Muscle of arm (tissue), 1 donor: ENCODE measurements at regions not wholly inside any gene's neighbourhood (a gene's known extent, or its start where the extent isn't known, plus 50 kb on each side); places are given as distances from the start of the nearest gene placed in this dataset.
"Not testable (repeated sequence)": the region's sequence is repeated elsewhere in the genome, so short reads cannot be mapped to it uniquely, and the experiment has no call there.

Experiments used
- DNase-seq: peaks from one replicate; pipeline ENCODE4 v3.0.0-alpha.2; 2013

DNA sequence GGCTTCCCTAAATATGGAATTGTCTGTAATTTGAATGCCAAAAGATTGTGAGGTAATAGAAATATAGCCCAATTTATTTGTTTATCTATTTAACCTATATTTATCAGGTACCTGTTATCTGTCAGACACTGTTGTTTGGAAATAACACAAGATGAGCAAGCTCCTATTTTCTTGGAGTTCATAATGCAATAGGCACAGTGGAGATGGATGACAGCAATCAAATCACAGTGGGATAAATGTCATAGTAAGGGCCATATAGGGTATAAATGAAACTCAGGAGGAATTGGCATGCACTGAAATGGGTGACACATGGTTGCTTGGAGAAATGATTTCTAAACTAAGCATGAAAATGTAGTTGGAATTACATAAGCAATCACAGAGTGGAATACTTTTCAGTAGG, 761.8 kb upstream of the MBL2 start:
- no peak for DNase-seq

DNA sequence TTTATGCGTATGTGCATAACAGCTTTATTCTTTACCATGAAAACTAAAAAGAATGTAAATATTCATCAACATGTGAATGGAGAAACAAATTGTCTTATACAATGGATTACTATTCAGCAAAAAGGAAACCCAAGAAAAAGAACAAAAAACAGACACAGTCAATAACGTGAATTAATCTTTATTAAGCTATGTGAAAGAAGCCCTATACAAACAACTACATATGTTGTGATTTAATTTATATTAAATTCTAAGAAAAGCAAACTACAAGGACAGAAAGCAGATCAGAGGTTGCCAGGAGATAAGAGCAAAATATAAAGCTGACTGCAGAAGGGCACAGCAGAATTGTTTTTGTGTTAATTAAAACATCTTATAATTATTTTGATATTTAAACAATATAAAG, 756.4 kb upstream of the MBL2 start:
- DNase-seq: no peak

DNA sequence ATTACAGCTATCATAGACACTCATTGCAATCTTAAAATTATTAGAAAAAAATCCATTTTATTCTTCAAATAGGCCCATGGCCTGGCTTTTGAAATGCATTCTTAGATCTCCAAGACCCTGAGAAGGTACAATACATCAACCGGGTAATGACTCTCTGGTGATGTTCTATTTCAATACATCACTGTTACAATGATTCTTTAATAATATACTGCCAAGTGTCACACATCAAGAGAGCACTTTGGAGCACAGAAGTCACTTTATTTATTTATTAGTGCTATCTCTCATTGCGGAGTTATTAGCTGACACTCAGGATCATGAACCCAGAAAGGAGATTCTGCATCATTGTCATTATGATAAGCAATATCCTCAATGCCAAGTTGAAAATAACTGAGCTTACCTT, 748.5 kb upstream of the MBL2 start:
- DNase-seq: no peak

DNA sequence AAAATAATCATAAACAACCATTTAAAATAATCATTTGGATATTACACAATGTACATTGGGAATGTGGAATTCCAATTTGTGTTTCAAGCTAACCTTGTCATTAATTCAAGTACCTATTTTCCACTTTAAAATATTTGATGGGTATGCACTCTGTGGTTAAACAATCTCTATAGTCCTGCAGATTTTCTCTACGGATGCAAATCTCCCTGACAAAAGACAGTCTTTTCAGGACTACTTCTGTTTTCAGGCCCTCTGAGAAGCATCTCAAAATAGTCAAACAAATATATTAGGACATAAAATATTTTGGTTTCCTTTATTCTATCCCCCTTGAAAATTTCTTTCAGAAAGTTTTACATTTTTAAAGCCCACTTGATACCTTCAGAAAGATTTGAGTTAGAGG, 735.6 kb upstream of the MBL2 start:
- DNase-seq: no peak

DNA sequence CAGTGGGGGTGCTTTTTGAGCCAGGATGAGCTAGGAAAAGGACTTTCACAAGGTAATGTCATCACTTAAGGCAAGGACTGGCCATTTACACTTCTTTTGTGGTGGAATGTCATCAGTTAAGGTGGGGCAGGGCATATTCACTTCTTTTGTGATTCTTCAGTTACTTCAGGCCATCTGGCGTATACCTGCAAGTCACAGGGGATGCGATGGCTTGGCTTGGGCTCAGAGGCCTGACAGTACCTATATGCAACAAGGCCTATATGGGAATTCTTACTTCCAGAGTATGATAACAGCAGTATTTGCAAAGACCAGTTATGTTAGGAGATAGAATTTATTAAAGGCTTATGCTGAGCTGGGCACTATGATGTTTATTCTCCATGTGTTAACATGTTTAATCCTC, 731.9 kb upstream of the MBL2 start:
- DNase-seq: not testable (repeated sequence)

DNA sequence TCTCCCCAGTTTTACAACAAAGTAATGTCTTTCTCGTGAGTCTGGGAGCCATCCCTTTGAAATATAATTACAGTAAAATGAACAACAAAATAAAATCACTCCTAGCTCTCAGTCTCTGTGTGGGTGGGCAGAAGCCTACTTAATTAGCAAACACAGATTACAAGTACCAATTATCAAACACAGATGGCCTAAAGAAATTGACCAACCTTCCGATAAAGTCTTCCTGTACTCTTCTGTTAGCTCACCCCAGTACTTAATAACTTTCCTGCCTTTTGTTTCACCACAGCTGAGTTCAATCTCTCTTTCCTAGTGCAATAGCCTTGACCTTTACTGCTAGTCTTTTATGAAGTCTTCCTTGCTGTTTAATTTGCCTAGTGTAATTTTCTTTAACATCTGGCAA, 719.2 kb upstream of the MBL2 start:
- no peak for DNase-seq

DNA sequence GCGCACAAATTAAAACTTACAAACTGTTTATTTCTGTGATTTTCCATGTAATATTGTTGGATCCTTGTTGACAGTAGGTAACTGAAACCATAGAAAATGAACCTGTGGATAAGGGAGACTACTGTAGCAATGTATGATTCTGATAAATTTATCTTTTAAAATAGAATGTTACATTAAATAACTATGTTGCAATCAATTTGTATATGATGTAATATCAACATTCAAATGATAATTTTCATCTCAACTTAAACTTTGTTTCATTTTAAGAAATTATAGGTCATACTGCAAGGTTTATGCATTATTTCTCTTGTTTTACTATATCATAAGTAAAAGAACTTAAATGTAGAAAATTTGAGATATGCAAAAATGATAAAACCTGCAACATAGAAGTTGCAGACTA, 718.0 kb upstream of the MBL2 start:
- DNase-seq: no peak

DNA sequence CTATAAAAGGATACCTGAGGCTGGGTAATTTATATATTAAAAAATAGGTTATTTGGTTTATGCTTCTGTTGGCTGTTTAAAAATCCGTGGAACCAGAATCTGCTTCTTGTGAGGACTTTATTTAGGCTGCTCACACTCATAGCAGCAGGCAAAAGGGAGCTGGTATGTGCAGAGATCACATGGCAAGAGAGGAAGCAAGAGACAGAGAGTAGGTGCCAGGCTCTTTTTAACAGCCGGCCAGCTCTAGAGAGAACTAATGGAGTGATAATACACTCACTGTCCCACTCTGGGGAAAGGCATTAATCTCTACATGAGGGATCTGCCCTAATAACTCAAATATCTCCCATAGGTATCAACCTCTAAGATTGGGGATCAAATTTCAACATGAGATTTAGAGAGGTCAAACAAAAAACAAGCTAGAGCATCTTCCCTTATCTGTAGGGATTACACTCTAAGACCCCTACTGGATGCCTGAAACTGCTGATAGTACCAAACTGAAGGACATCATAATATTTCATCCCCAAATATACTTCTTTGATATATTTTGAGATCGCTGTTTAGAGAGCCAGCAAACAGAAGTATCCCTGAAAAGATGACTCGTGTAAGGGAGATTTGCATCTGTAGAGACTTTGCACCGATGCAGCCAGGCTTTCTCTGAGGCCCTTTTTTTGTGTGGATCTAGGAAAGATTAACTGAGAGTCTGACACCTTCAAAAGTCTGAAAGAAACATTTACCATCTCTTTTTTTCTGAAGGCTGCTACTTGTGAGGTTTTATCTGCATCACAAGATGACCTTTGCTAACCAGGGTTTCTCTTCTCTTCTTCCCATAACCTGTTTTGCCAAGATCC, 717.0 kb upstream of the MBL2 start:
- no peak for DNase-seq

DNA sequence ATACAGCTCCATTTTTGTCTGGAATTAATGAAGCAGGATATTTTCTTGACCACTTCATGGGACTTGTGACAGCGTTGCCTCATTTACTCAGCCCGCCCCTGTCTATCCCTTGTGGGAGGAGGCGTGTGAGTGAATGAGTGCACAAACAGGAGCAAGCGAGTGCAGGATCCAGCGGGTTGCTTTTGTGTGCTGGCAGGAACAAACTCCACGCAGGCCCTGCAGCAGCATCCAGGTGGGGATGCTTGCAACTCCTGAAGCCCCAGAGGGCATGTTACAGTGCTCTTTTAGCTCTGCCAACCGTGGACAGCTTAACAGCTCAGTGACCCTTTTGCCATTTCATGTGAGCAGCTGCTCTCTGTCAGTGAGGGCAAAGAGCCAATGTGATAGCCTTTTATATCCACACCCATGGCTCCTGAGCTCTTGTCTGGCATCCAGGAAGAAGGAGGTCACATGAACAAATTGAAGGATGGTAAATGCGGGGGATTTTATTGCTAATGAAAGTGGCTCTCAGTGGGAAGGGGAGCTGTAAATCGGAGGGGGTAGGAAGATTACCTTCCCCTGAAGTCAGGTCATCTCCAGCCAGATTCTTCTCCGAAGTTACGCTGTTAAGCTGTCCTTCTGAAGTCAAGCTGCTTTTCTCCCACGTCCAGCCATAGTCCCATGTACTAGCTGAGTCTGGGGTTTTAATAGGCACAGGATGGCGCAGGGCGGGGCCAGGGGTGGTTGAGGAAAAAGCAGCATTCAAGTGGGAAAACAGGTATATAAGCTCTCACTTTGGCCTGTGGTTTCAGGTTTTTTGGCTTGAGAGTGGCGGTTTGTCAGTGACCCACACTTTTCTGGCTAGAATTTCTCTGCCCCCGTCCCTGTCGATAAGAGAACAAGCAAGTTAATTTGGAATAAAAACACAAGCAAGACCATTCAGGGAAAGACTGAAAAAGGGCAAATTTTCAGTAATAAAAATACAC, 714.7 kb upstream of the MBL2 start:
- no peak for DNase-seq

DNA sequence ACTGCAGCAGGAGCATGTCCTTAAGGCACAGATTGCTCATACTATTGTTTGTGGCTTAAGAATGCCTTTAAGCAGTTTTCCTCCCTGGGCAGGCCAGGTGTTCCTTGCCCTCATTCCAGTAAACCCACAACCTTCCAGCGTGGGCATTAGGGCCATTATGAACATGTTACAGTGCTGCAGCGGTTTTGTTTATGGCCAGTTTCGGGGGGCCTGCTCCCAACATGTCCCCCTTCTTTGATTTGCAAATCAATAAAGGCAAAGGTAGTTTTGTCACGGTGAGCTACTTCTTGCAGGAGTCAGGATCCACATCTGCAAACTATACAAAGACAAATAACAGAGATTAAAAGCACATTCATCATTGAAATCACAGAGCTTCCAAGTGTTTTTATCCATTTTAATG, 712.8 kb upstream of the MBL2 start:
- DNase-seq: not testable (repeated sequence)

DNA sequence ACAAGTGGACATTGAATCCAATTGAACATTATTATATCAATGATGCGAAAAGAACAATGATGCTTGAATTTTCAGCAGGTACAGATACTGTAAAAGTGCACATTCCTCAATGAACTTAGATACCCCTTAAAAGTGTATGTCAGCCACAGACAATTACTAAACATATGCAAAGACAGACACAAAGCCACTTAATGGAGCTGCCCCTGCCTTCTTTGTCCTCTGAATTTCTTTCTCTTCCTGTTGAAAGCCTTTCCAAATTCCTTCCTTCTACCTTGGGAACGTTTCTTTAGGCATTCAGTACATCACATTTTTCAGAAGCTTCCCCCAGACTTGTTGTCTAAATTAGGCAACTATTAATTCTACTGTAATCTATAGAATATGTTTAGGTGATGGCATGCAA, 706.8 kb upstream of the MBL2 start:
- DNase-seq: no peak

DNA sequence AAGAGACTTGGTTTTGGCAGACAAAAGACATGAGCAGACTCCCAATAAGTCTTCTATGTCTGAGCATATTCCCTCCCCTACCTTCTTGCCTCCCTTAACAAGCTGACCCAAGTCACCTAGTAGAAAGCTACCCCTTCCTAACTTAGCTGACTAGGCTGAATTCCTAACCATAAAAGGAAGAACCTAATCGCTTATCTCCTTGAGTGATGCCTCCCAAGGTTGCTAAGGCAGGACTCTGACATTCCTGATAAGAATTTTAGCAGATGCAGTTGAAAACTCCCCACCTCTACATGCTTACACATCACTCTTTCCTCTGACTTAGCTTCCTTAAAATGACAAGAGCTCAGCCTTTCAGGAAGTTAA, 704.7 kb upstream of the MBL2 start:
- DNase-seq: no peak

DNA sequence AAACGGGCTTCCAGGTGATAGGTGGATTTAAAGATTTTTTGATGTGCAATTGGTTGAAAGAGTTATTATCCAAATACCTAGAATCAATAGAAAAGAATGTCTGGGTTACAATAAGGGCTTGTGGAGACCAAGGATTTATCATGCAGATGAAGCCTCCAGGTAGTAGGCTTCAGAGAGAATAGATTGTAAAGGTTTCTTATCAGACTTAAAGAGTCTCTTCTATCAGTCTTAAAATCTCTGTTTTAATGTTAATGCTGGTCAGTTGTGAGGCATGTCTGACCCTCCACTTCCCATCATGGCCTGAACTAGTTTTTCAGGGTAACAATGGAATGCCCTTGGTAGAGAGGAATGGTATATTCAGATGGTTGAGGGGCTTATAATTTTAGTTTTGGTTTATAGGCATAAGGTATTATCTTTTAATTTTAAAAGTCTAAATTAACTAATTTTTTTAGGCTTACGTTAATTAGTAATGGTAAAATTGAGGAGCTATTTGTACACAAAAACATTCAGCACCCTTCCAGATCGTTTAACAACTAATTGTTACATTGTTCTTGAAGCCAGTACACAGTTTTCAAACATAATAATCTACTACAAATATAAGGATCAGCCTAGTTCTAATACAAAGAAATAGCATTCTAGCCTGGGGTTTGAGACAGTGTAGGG, 704.2 kb upstream of the MBL2 start:
- no peak for DNase-seq

DNA sequence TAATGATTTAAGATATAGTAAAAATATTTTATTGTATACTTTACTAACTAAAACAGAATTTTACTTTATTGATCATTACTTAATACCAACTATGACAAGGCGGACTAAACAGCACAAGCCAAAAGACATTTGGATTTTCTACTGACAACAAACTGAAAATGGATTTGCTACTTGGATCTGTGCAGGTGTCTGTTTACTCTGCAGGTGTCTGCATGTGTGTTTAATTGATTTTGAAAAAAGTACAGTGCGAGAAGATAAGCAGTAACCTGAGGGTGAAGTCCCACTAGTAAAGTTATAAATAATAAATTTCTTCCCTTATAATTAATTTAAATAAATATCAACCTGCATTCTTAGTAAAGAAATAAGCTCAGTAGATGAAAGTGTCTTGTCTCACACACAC, 696.8 kb upstream of the MBL2 start:
- DNase-seq: no peak

DNA sequence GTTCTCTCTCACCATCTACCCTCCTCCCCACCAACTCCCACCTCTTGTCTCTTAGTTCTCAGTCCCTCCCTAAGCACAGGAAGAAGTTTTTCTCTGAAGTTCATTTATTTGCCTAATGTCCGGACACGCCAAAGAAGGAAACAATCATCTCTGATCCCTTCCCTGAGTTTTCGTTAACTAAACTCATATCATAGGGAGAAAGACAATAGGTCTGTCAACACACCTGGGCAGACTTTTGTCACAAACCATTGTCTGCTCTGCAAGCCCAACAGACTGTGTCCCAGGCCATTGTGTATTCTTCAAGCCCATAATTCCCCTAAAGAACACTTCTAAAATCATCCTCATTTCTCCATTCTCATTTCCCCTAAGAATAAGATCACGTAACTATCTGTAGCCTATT, 691.0 kb upstream of the MBL2 start:
- no peak for DNase-seq

DNA sequence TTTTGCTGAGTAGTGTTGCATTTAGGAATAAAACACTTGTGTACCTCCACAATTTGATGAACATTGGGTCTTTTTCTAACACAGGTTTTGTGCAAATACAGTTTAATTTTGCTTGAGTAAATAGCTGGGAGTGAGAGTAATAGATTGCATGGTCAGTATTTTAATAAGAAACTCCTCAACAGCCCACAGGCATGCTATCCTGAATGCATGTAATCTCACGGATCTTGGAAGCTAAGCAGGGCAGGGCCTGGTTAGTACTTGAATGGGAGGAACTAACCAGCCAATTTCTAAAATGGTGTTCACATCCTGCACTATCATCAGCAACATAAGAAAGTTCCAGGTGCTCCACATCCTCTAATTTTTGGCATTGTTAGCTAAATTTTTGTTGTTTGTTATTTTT, 685.4 kb upstream of the MBL2 start:
- no peak for DNase-seq

DNA sequence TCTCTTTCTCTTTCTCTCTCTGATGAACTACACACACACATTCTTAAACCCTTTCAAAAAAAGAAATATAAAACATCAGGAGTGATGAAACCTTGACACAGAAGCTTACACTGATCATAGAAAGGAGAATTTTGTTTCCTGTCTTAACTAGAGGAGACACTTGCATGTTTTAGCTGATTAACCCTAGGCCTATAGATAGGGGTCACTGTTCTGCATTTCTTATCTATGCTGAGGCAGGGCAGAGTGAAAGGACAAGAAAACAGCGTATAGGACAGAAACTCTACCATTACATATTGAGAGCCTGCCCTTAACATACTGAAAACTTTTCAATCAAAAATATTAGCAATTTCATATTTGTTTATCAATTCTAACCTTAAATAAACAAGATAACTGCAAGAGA, 680.6 kb upstream of the MBL2 start:
- DNase-seq: no peak

DNA sequence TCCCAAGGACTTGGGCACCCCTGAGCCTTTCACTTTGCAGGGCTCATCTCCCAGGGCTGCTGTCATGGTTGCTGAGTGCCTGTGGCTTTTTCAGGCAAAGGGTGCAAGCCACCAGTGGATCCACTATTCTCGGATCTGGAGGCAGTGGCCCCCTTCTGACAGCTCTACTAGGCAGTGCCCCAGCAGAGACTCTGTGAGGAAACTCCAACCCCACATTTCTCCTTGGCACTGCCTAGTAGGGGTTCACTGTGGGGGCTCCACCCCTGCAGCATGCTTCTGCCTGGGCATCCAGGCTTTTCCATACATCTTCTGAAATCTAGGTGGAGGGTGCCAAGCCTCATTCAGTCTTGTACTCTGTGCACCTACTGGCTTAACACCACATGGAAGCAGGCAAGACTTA, 675.0 kb upstream of the MBL2 start:
- DNase-seq: no peak

DNA sequence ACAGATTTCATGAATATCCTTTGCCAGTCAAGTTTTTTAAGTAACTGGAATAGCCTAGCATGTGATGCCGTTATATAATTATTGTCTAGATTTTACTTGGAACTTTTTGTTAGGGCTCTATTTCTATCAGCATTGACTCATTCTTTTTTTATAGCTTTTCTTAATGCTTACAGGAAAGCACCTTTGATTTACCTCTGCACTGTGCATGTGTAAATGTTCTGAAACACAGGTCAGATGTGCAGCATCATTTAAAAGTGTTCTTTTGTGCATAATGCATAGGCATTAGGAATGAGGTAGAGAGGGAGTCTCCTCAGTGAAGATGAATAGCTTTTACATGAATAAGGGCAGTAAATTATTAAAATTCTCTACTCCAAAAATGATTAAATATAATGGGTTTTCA, 669.3 kb upstream of the MBL2 start:
- no peak for DNase-seq

DNA sequence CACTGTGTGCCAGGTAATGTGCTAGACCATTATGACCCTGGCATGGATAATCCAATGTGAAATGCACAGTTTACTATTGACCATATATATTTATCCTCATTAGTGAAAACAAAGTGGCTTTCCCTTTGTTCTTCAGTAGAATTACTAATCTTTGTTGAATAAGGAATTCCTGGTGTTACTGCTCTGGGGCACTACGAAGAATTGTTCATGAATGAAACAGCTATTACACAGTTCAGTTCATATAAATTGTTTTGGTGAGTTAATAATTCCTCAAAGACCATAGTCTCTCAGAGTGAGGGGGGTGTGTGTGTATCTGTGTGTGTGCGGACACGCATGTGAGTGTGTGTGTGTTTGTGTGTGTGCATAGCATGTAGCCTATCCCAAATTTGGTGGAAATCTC, 668.0 kb upstream of the MBL2 start:
- DNase-seq: no peak

DNA sequence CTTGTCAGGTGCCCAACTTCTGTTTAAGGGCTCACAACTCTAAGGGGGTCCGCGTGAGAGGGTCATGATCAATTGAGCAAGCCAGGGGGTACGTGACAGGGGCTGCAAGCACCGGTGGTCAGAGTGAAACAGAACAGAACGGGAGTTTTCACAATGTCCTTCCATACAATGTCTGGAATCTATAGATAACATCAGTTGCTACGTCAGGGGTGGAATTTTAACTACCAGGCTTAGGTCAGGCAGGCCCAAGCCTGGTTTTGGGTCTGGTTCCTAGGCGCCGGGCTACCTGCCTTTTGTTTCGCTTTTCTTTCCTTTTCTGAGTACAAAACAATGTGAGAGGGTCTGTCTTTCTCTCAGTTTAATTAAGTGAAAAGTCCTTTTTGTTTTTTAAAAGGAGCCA, 666.5 kb upstream of the MBL2 start:
- not testable (repeated sequence) for DNase-seq

DNA sequence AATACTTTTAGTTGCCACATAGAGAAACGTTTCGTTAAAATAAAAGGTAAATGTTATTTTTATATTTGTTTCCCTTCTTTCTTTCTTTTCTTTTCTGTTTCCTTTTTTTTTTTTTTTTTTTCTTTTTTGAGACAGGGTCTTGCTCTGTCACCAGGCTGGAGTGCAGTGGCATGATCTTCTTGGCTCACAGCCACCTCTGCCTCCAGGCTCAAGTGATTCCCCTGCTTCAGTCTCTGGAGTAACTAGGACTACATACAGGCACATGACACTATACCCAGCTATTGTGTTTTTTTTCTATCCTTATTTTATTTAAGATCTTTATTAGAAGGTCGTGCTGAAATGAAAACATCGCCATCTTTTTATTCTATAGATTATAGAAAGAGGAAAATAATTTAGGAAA, 661.8 kb upstream of the MBL2 start:
- DNase-seq: no peak

DNA sequence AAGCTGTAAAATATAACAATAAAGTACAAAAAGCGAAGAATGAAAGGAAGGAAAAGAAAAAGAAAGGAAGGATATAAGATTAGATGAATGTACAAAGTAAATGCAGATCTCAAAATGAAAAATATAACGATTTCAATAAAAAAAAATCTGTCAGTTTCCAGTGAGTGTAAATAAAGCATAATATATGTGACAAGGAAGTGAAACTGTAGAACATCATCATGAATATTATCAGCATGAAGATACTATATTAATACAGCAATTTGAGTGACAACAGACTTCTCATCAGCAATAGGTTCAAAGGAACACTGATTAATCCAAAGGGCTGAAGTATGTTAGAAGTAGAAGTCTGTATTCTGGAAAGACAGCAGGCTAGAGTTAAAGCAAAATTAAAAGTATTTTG, 659.5 kb upstream of the MBL2 start:
- DNase-seq: no peak
